Activated CD4-positive, alpha-beta T cell treated with anti-CD3 and anti-CD28 coated beads, Interleukin-2, Interleukin-4, amounts not matched to agents 100 ng/mL and 50 ng/mL, durations not matched to agents 16 hours and 8 hours (primary cell): ENCODE measurements at regions not wholly inside any gene's neighbourhood (a gene's known extent, or its start where the extent isn't known, plus 50 kb on each side); places are given as distances from the start of the nearest gene placed in this dataset.
"Not testable (repeated sequence)": the region's sequence is repeated elsewhere in the genome, so short reads cannot be mapped to it uniquely, and the experiment has no call there.

Experiments used
- DNase-seq: peaks from one replicate; pipeline ENCODE4 v3.0.0-alpha.2; 2020; ENCODE audit warnings: low spot score

- DNase-seq: no peak
These were observed 466.4 kb downstream of the SIPA1L2 start for GRCh38 chr1:232163533-232163932.

GRCh38 chr1:232162001-232162400 lies 467.9 kb downstream of the SIPA1L2 start:
- no peak for DNase-seq

GRCh38 chr1:232158558-232158957 lies 471.4 kb downstream of the SIPA1L2 start:
- not testable (repeated sequence) for DNase-seq

DNA sequence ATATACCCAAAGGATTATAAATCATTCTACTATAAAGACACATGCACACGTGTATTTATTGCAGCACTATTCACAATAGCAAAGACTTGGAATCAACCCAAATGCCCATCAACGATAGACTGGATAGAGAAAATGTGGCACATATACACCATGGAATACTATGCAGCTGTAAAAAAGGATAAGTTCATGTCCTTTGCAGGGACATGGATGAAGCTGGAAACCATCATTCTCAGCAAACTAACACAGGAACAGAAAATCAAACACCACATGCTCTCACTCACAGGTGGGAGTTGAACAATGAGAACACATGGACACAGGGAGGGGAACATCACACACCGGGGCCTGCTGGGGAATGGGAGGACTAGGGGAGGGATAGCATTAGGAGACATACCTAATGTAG lies 473.9 kb downstream of the SIPA1L2 start:
- not testable (repeated sequence) for DNase-seq

DNA sequence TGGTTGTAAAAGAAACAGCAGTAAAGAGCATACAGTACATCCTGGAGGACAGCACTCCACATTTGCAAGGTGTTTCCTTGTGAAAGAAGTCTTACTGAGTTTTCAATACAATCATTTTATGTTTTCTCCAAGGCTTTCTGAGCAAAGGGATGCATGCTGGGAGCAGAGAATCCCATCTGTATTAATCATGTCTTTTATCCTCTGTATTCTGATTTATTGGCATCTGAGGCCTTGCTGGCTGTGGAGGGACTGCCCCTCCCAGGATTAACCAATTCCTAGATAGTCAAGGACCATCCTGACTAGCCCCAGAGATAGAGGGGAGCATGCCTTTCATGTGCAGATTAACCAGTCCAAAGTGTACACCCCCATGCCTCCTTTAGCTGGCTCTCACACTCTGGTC lies 476.3 kb downstream of the SIPA1L2 start:
- no peak for DNase-seq

GRCh38 chr1:232150770-232151548 lies 479.0 kb downstream of the SIPA1L2 start:
- DNase-seq: no peak

- no peak for DNase-seq
These were observed 480.4 kb downstream of the SIPA1L2 start for GRCh38 chr1:232149287-232150201.

DNA sequence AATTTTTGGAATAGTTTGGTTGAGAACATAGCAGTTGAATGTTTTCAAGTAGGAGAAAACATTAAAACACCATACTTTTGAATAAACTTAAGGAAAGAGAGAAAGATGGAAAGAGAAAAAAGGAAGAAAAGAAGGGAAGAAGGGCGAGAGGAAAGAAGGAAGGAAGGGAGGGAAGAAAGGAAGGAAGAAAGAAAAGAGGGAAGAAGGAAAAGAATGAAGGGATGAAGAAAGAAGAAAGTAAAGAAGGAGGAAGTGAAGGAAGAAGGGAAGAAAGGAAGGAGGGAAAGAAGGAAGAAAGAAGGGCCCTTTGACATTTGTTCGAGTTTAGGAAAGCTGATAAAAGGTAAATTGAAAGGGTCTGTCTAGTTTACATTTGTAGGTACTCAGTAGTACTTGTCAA lies 482.7 kb downstream of the SIPA1L2 start:
- DNase-seq: no peak

DNA sequence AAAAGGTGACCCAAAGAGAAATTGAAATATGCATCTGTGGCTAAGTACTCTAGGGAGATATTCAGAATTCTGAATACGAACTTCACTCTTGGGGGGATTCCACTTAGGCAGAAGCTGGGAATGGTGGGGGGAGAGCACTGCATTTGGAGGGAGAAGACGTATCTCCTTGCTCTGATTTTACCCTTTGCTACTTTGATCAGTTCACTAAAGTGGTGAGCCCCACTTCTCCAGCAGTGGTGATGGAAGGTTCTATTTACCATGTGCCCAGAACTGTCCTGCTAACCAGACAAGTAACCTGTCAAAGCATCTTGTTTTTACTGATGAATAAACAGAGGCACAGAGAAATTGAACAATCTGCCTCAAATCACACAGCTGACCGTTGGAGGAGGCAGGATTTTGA lies 483.4 kb downstream of the SIPA1L2 start:
- DNase-seq: no peak

- no peak for DNase-seq
These were observed 484.2 kb downstream of the SIPA1L2 start for GRCh38 chr1:232145768-232146167.

- no peak for DNase-seq
These were observed 485.2 kb downstream of the SIPA1L2 start for GRCh38 chr1:232144696-232145230.

DNA sequence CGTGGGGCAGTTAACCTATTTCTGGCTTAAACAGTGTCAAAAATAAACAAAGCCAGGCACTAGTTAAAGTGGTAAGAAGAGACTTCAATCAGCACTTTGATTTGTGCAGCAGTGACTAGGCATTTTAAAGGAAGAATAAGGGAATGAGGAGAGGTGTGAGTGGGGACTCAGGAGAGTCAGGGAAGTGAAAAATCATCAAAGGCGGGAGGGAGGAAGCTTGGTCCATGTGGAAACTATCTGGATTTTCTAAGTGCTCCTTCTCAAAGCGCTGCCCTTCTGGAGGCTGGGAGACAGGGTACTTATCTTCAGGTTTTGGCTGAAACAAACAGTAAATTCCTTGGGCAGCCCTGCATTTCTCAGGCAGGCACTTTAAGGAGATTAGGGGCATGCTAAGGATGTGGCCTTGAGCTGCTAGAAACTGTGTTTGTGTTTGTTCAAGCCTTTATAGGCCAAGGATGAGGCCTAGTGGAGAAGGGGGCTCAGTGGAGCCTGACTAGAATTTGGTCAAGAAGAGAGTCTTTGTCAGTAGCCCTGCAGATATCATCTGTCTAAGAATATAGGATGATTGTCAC lies 486.5 kb downstream of the SIPA1L2 start:
- no peak for DNase-seq

DNA sequence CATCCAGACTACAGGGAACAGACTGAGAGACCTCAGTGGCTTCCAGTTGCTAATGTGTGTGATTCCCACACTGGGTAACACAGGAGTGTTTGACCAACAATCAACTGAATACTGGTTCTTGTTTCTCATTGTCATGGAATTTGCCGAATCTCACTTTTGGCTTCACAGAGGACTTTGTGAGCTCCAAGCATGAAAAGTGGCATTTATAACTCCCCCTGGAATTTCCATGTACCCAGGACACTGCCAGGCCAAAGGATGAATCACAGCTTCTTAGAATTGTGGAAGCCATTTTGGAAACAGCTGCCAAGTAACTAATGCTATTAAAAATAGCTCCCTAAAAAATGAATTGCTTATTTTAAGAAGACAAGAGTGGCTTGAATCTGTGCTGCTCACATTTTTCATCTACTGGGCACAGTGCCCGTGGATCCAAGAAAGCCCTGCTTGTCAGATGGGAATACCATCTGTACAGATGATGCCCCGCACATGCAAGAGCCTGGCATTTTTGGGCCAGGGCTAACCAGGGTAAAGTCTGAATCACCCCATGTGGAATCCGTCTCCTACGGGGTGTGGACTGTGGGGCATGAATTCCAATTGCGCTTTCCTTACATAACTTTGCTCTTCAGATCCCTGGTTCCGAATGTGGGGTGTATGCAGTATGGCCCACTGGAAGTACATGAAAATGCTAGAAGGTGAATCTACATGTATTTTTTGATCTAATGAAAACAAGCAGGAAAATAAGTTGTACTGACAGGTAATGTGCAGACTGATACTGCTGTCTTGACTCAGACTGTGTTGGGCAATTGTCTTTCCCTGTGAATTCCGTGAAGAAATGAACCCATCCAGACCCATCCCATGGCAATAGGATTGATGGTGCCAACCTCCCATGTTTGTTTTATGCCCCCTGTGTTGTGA lies 487.3 kb downstream of the SIPA1L2 start:
- DNase-seq: no peak

DNA sequence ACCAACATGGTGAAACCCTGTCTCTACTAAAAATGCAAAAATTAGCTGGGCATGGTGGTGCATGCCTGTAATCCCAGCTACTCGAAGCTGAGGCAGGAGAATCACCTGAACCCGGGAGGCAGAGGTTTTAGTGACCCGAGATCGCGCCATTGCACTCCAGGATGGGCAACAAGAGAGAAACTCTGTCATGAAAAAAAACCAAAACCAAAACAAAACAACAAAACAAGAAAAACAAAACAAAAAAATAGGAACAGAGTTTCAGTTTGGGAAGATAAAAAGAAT lies 488.8 kb downstream of the SIPA1L2 start:
- not testable (repeated sequence) for DNase-seq

- DNase-seq: no peak
These were observed 489.3 kb downstream of the SIPA1L2 start for GRCh38 chr1:232140419-232141166.

DNA sequence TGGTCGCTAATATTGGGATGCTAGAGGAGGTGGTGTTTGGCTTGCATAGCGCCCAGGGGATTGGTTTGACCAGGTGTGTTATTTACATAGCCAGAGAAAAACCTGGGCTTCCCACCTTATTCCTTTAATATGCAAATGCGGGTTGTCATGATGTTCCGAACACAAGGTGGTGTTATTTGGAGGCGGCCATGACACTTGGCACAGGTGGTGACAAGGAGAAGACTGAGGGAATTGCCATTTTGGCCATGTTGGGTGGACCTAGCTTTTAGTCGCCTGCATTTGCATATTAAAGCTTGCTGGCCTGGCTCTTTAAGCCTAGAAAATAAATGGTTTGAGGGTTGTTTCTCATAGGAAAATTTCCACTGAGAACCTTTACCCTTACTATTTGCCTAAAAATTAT lies 490.5 kb downstream of the SIPA1L2 start:
- no peak for DNase-seq

DNA sequence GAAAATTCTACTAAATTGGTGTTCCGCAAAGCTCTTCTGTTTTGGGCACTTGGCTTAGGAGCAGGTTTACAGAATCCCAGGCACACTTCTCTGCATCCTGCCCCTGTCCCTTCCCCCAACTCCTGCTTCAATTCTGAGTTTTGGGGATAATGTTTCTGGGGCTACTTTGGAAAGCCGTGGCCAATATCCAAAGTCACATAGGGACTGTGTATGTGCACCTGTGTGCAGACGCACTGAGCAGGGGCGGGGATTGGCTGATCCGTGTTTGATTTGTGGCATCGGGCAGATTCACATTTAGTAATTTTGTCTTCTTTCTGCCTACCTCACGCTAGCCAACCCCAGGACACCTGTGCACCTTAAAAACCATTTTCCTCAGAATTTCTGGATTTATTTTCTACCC lies 491.9 kb downstream of the SIPA1L2 start:
- no peak for DNase-seq

GRCh38 chr1:232137066-232137465 lies 492.9 kb downstream of the SIPA1L2 start:
- no peak for DNase-seq

DNA sequence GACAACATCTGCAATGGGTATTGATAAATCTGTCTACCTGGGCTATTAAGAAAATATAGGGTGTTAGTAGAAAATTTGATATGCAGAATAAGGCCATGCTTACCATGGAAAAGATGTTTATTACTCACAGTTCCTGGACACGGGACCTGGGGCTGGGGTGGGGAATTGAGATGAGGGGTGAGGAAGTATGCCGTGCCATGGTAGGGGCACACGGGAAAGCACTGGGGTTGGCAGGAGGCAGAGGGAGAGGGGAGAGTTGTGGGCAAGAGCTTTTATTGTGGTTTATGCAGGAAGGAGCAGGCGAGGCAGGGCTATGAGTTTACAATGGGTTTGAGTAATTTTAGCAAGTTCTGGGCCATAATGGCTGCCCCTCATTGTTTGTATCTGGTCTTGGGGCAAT lies 493.8 kb downstream of the SIPA1L2 start:
- no peak for DNase-seq

DNA sequence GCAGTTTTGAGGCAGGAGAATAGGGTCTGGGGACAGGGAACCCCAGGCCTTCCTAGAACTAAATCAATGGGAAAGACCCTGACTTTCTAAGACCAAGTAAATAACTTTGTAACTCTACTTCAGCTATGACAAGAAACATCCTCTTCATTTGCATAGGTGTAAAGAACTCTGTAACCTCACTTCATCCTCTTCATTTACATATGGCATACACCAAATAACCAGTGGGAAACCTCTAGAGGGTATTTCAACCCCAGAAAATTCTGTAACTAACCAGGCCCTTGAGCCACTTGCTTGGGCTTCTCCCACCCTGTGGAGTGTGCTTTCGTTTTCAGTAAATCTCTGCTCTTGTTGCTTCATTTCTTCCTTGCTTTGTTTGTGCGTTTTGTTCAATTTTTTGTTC lies 495.6 kb downstream of the SIPA1L2 start:
- no peak for DNase-seq

- DNase-seq: no peak
These were observed 497.4 kb downstream of the SIPA1L2 start for GRCh38 chr1:232132572-232132971.
